Keratinocyte (primary cell): ENCODE measurements at regions not wholly inside any gene's neighbourhood (a gene's known extent, or its start where the extent isn't known, plus 50 kb on each side); places are given as distances from the start of the nearest gene placed in this dataset.

Experiments used
- DNase-seq: peaks from one replicate; pipeline ENCODE4 v3.0.0-alpha.2; 2011; ENCODE audit warnings: low read depth, missing footprints, low spot score
- FAIRE-seq: peaks from 2 replicates; lab custom pipeline; 2011; peaks lifted over from hg19 to GRCh38; lab: Jason Lieb, UNC
- H2AFZ ChIP-seq: 2 replicates; pipeline ENCODE4 v1.6.0; 2012; ENCODE audit warnings: low read length, control low read depth, inconsistent platforms; ENCODE audit not compliant: control insufficient read depth
- H3K27ac ChIP-seq: 2 replicates; pipeline ENCODE4 v1.5.1; 2011; ENCODE audit warnings: low read length; ENCODE audit not compliant: control insufficient read depth, insufficient read depth
- H3K27me3 ChIP-seq: 3 replicates; pipeline ENCODE4 v1.6.0; 2011; ENCODE audit warnings: low read length; ENCODE audit not compliant: control insufficient read depth, insufficient read depth; ENCODE audit errors: extremely low read depth
- H3K36me3 ChIP-seq, 2 experiments: 2 replicates in 1 of 2; 3 replicates in 1 of 2; pipeline ENCODE4 v1.5.1; 2011; ENCODE audit warnings: low read length in 2 of 2, mild to moderate bottlenecking in 1 of 2; ENCODE audit not compliant: control insufficient read depth in 2 of 2, insufficient read depth in 2 of 2; ENCODE audit errors: extremely low read depth in 1 of 2
- H3K4me1 ChIP-seq: 3 replicates; pipeline ENCODE4 v1.5.1; 2011; ENCODE audit warnings: low read length; ENCODE audit not compliant: control insufficient read depth, insufficient read depth; ENCODE audit errors: extremely low read depth
- H3K4me2 ChIP-seq: 3 replicates; pipeline ENCODE4 v1.6.0; 2011; ENCODE audit warnings: low read depth, low read length; ENCODE audit not compliant: control insufficient read depth, insufficient read depth; ENCODE audit errors: extremely low read depth
- H3K4me3 ChIP-seq, 3 experiments: fragments of 200-600 bp in 1 of 3; sonication (generic) in 1 of 3; 2 replicates in 2 of 3; 3 replicates in 1 of 3; pipeline ENCODE4 v1.5.1; 2011 to 2016; ENCODE audit warnings: low read length in 3 of 3, mild to moderate bottlenecking in 3 of 3, control low read depth in 2 of 3, inconsistent platforms in 1 of 3, low read depth in 1 of 3, mixed read lengths in 1 of 3, mixed run types in 1 of 3, moderate library complexity in 1 of 3; ENCODE audit not compliant: control insufficient read depth in 2 of 3, insufficient read depth in 2 of 3; ENCODE audit errors: extremely low read depth in 1 of 3
- H3K79me2 ChIP-seq: 2 replicates; pipeline ENCODE4 v1.6.0; 2012; ENCODE audit warnings: low read length; ENCODE audit not compliant: control insufficient read depth, insufficient read depth
- H3K9ac ChIP-seq: 3 replicates; pipeline ENCODE4 v1.6.0; 2011; ENCODE audit warnings: low read length; ENCODE audit not compliant: control insufficient read depth, insufficient read depth; ENCODE audit errors: extremely low read depth
- H3K9me1 ChIP-seq: 3 replicates; pipeline ENCODE4 v1.6.0; 2011; ENCODE audit warnings: low read length; ENCODE audit not compliant: control insufficient read depth, insufficient read depth; ENCODE audit errors: extremely low read depth
- H3K9me3 ChIP-seq: 2 replicates; pipeline ENCODE4 v1.5.1; 2012; ENCODE audit warnings: low read depth, low read length; ENCODE audit not compliant: control insufficient read depth
- H4K20me1 ChIP-seq: 3 replicates; pipeline ENCODE4 v1.6.0; 2011; ENCODE audit warnings: low read length; ENCODE audit not compliant: control insufficient read depth, insufficient read depth; ENCODE audit errors: extremely low read depth
- CTCF ChIP-seq, 3 experiments: IDR thresholded peaks in 1 of 3; conservative IDR thresholded peaks in 1 of 3; optimal IDR thresholded peaks in 1 of 3; 2 replicates in 2 of 3; 3 replicates in 1 of 3; pipeline versions ENCODE3 to v1.5.1; 2011; ENCODE audit warnings: low read length in 3 of 3, mild to moderate bottlenecking in 3 of 3, moderate library complexity in 2 of 3, control low read depth in 1 of 3, inconsistent platforms in 1 of 3; ENCODE audit not compliant: insufficient read depth in 2 of 3; ENCODE audit errors: extremely low read depth in 1 of 3
- EZH2 ChIP-seq: IDR thresholded peaks from one replicate; pipeline ENCODE4 v1.6.1; 2012; ENCODE audit warnings: inconsistent platforms, mild to moderate bottlenecking, low read length, moderate library complexity
- dilution Hi-C: fragments of 300-500 bp; cut with MboI; formaldehyde crosslinking; loops from one replicate; pipeline ENCODE4 v1.7.0; 2020; ENCODE audit warnings: low sequenced_read_pairs; ENCODE audit not compliant: extremely low pct_ligation_motif_present

- no peak for FAIRE-seq
- no peak for TF ChIP-seq CTCF (optimal IDR thresholded peaks at IDR 0.05 in 1 of 3, IDR thresholded peaks at IDR 0.05 in 1 of 3, conservative IDR thresholded peaks at IDR 0.05 in 1 of 3; ENCODE audit: extremely low read depth in 1 of 3, insufficient read depth in 2 of 3, low read length in 3 of 3)
- no peak for TF ChIP-seq EZH2
- no peaks in the 10 kb centered on the region for H3K4me1 ChIP-seq
- H4K20me1 ChIP-seq = no peaks in the 10 kb centered on the region
- DNase-seq = no peak
- dilution Hi-C loops = no loop called here
- no peak overlapping the region for H3K4me2 ChIP-seq
- no peak overlapping the region for H2AFZ ChIP-seq
- no peak overlapping the region for H3K27ac ChIP-seq
- no peaks in the 10 kb centered on the region for H3K27me3 ChIP-seq
- no peaks in the 10 kb centered on the region for H3K36me3 ChIP-seq
- H3K4me3 ChIP-seq = no peak overlapping the region
- H3K9me1 ChIP-seq = no peaks in the 10 kb centered on the region
- H3K9ac ChIP-seq = no peak overlapping the region
- no peaks in the 10 kb centered on the region for H3K79me2 ChIP-seq
- H3K9me3 ChIP-seq = no peaks in the 10 kb centered on the region
Observed at GRCh38 chr2:107132746-107133145, 246.8 kb upstream of the ST6GAL2 start.

GRCh38 chr2:107133412-107133811 lies 247.4 kb upstream of the ST6GAL2 start:
- Histone ChIP-seq H3K9me3 (no peaks in the 10 kb centered on the region), H3K9me1 (no peaks in the 10 kb centered on the region), H3K27ac (no peak overlapping the region), H3K36me3 (no peaks in the 10 kb centered on the region), H3K4me1 (no peaks in the 10 kb centered on the region), H3K9ac (no peak overlapping the region), H2AFZ (no peak overlapping the region), H3K79me2 (no peaks in the 10 kb centered on the region), H3K4me2 (no peak overlapping the region), H3K4me3 (no peak overlapping the region), H4K20me1 (no peaks in the 10 kb centered on the region), H3K27me3 (no peaks in the 10 kb centered on the region)
- no peak for FAIRE-seq
- TF ChIP-seq CTCF (optimal IDR thresholded peaks at IDR 0.05 in 1 of 3, IDR thresholded peaks at IDR 0.05 in 1 of 3, conservative IDR thresholded peaks at IDR 0.05 in 1 of 3; ENCODE audit: extremely low read depth in 1 of 3, insufficient read depth in 2 of 3, low read length in 3 of 3) = no peak
- no peak for DNase-seq
- dilution Hi-C loops = no loop called here
